ENCODE measurements at regions not wholly inside any gene's neighbourhood (a gene's known extent, or its start where the extent isn't known, plus 50 kb on each side); places are given as distances from the start of the nearest gene placed in this dataset.

DNA sequence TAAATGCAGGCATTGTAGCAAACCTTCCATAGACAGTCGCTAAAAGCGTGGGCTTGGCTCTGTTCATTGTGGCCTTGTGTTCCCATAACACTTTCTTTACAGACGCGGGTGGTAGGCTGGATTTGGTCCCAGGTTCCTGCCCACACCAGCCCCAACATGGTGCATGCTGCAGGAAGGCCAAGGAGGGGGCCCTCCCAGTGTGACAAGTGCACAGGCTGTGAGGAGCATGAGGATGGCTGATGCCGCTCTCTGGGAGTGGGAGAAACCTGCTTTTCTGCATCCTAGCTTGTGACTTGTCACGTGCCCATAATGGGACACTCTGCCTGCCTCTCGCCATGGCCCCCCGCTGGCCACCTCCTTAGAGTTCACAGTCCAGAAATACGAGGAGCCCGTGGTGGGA lies 161.8 kb upstream of the B3GAT1 start:
- ChIA-PET CTCF (no interaction called here), POLR2A (no interaction called here)
- TF ChIP-seq, protein P1, sequence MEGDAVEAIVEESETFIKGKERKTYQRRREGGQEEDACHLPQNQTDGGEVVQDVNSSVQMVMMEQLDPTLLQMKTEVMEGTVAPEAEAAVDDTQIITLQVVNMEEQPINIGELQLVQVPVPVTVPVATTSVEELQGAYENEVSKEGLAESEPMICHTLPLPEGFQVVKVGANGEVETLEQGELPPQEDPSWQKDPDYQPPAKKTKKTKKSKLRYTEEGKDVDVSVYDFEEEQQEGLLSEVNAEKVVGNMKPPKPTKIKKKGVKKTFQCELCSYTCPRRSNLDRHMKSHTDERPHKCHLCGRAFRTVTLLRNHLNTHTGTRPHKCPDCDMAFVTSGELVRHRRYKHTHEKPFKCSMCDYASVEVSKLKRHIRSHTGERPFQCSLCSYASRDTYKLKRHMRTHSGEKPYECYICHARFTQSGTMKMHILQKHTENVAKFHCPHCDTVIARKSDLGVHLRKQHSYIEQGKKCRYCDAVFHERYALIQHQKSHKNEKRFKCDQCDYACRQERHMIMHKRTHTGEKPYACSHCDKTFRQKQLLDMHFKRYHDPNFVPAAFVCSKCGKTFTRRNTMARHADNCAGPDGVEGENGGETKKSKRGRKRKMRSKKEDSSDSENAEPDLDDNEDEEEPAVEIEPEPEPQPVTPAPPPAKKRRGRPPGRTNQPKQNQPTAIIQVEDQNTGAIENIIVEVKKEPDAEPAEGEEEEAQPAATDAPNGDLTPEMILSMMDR (IDR thresholded peaks at IDR 0.05; ENCODE audit: control extremely low read depth, extremely low read depth, low read depth, missing control alignments) = no peak
- no peak for DNase-seq (ENCODE audit: extremely low spot score)

DNA sequence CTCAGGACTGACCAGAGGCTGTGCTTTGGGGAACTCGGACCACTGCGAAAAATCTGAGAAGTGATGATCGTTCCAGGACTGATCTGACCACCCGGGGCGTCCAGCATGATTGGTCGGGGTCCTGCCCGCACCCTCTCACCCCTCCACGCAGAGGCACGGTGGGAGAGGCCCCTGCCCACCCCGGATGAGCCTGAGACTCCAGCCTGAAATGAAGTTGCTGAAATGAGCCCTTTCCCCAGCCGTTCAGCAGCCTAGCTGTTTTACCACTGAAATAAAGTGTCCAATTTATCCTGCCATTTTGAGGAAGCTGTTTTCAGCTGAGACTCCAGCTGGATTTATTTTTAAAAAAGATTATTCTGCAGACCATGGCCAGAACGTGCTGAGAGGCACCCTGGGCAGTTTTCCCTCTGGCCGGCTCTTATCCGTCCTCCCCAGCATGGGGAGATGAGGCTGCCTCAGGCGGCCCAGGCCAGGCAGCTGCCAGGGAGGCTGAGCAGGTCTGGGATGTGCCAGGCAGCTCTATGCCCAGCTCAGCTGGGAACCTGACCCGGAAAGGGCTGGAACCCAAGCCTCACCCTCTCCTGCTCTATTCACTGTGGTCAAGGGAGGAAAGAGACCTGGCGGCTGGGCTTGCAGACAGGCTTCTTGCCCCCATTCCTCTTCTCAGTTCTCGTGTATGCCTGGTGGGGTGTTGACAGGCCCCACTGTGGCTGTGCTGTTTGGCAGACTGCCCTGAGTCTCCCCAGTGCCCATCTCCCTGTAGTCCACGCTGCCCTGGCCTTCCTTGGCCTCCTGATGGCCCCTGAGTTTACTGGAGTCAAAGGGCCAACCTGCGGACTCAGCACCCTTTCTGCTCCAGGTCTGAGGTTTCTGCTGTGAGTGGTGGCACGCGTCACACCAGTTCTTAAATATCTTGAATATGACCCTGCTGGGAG lies 161.0 kb upstream of the B3GAT1 start:
- DNase-seq (ENCODE audit: extremely low spot score) = no peak
- TF ChIP-seq, protein P1 (IDR thresholded peaks at IDR 0.05; ENCODE audit: control extremely low read depth, extremely low read depth, low read depth, missing control alignments) = no peak
- ChIA-PET CTCF (no interaction called here), POLR2A (no interaction called here)

DNA sequence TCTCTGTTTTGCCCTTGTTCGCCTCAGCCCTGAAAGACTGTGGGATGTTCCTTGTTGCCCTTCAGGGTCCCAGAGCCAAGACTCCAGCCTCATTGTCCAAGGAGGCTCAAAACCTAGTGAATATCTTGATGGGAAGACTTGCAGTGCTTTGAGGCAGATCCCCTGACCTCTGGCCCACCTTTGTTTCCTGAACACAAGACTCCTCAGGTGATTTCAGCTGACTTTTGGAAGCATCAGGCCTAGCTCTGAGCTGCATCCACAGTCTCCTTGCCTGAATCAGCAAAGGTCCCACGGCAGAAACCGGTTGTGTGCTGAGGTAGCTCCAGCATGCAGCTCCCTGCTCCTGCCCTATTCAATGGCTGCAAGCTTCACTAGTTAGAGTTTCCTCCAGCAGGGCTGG lies 159.3 kb upstream of the B3GAT1 start:
- CTCF ChIA-PET = interaction anchor here (0.6 to 1.8 kb wide), 3 partner anchors 9 to 54 kb away, joined by 3 to 4 read pairs (median 3); no protein-coding TSS in a partner anchor
- TF ChIP-seq, protein P1 (IDR thresholded peaks at IDR 0.05; ENCODE audit: control extremely low read depth, extremely low read depth, low read depth, missing control alignments) = no peak
- POLR2A ChIA-PET = no interaction called here
- DNase-seq (ENCODE audit: extremely low spot score) = no peak

DNA sequence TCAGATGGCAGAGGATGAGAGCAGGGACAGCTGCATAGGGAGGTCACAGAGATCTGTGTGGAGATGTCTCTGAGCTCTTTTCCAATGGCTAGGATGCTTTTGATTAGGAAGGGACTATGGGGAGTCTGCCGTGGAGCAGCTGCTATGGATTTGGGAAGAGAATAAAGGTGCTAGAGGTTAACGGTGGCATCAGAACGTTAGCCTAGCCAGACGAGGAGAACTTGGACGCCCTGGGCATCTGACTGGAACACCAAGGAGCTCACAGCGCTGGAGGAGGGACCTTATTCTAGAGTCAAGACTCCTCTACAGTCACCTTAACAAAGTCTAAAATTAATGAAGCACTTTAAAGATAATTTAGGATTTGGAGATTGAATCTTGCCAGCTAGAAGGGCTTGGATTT lies 157.2 kb upstream of the B3GAT1 start:
- no peak for DNase-seq (ENCODE audit: extremely low spot score)
- ChIA-PET CTCF (no interaction called here), POLR2A (no interaction called here)
- TF ChIP-seq, protein P1 (IDR thresholded peaks at IDR 0.05; ENCODE audit: control extremely low read depth, extremely low read depth, low read depth, missing control alignments) = no peak

DNA sequence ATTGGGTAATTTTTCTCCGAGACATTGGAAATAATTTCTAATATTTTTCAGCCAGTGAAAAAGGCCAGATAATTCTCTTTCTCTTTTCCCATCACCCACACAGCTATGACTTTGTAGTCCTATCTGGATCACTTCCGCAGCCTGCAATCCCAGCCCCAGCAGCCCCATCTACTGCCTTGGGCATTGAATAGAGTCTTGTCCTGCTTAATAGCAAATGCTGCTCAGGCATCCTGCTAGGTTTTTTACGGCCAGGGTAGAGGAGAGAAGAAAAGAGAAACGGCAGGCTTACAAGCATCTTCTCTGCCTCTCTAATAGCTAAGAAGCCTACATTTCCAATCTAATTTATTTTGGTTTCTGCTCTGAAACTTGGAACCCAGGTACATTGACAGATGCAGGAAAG lies 154.3 kb upstream of the B3GAT1 start:
- CTCF ChIA-PET = interaction anchor here (1.0 to 1.4 kb wide), 2 partner anchors 20 to 85 kb away, joined by 3 read pairs; no protein-coding TSS in a partner anchor
- TF ChIP-seq, protein P1 (IDR thresholded peaks at IDR 0.05; ENCODE audit: control extremely low read depth, extremely low read depth, low read depth, missing control alignments) = no peak
- POLR2A ChIA-PET = no interaction called here
- no peak for DNase-seq (ENCODE audit: extremely low spot score)

DNA sequence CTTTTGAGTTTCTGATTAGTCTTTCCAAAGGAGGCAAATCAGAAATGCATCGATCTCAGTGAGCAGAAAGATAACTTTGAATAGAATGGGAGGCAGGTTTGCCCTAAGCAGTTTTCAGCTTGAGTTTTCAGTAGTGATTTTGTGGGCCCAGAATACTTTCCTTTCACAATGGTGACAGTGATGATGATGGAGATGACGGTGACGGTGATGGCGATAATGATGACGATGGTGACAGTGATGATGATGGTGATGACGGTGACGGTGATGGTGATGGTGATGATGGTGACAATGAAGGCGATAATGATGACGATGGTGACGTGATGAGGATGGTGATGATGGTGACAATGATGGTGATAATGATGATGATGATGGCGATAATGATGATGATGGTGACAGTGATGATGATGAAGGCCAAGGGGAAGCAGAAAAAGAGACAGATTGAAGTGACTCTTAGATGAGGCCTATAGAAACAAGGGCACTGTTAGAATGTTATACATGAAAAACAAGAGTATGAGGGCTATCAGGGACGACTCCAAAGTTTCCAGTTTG lies 153.4 kb upstream of the B3GAT1 start:
- CTCF ChIA-PET = interaction anchor here (1.4 kb wide), 1 partner anchor 84 kb away, joined by 3 read pairs; no protein-coding TSS in a partner anchor
- no peak for DNase-seq (ENCODE audit: extremely low spot score)
- TF ChIP-seq, protein P1 (IDR thresholded peaks at IDR 0.05; ENCODE audit: control extremely low read depth, extremely low read depth, low read depth, missing control alignments) = no peak
- POLR2A ChIA-PET = no interaction called here

Data from GM10248 (cell line).